PC-3 (cell line): ENCODE measurements at regions not wholly inside any gene's neighbourhood (a gene's known extent, or its start where the extent isn't known, plus 50 kb on each side); places are given as distances from the start of the nearest gene placed in this dataset.

Experiments
- ATAC-seq: fragments of 200-7000 bp; cut with Tn5 transposase; 2 replicates; pipeline ENCODE4 v1.9.1; 2020; ENCODE audit warnings: mild to moderate bottlenecking, moderate library complexity
- BruUV-seq: library from RNA; stranded (reverse); fragments of 400-500 nt; replicated peaks from 2 replicates; lab custom pipeline; 2021; lab: Mats Ljungman, UMichigan
- CTCF ChIA-PET: fragments of 300-600 bp; sonication (Branson Sonifier 250); formaldehyde crosslinking; loops from one replicate; lab custom pipeline; 2022; ENCODE audit warnings: antibody characterized with exemption; lab: Charles Lee
- POLR2A ChIA-PET: fragments of 300-600 bp; sonication (Branson Sonifier 250); formaldehyde crosslinking; loops from one replicate; lab custom pipeline; 2022; ENCODE audit warnings: antibody characterized with exemption; ENCODE audit not compliant: unreplicated experiment; lab: Charles Lee
- DNase-seq: peaks from one replicate; pipeline ENCODE4 v3.0.0-alpha.2; 2015
- H2AFZ ChIP-seq: fragments of 300-600 bp; sonication (generic); 2 replicates; pipeline ENCODE4 v1.6.0; 2016; ENCODE audit warnings: antibody characterized with exemption, low read length
- H3F3A ChIP-seq: fragments of 300-600 bp; sonication (generic); one replicate; pipeline ENCODE4 v1.6.0; 2017; ENCODE audit warnings: antibody characterized with exemption, low read length, control low read depth, mild to moderate bottlenecking; ENCODE audit not compliant: unreplicated experiment
- H3K27ac ChIP-seq: fragments of 300-600 bp; sonication (generic); 2 replicates; pipeline ENCODE4 v1.5.1; 2016; ENCODE audit warnings: mild to moderate bottlenecking, low read length
- H3K27me3 ChIP-seq: fragments of 300-600 bp; sonication (generic); 2 replicates; pipeline ENCODE4 v1.6.1; 2016; ENCODE audit warnings: low read length, mixed read lengths
- H3K36me3 ChIP-seq: fragments of 300-600 bp; sonication (generic); 2 replicates; pipeline ENCODE4 v1.6.1; 2016; ENCODE audit warnings: low read depth, mixed run types, low read length, mixed read lengths
- H3K4me1 ChIP-seq: fragments of 300-600 bp; sonication (generic); 2 replicates; pipeline ENCODE4 v1.5.1; 2016; ENCODE audit warnings: low read length; ENCODE audit not compliant: insufficient read depth
- H3K4me2 ChIP-seq: fragments of 300-600 bp; sonication (generic); 2 replicates; pipeline ENCODE4 v1.6.0; 2016; ENCODE audit warnings: low read length
- H3K4me3 ChIP-seq: fragments of 300-600 bp; sonication (generic); 2 replicates; pipeline ENCODE4 v1.5.1; 2016; ENCODE audit warnings: mild to moderate bottlenecking, low read length, mixed read lengths
- H3K79me2 ChIP-seq: fragments of 300-600 bp; sonication (generic); 2 replicates; pipeline ENCODE4 v1.6.1; 2017; ENCODE audit warnings: low read length, mixed read lengths
- H3K9ac ChIP-seq: fragments of 300-600 bp; sonication (generic); 2 replicates; pipeline ENCODE4 v1.6.0; 2016; ENCODE audit warnings: mild to moderate bottlenecking, low read length
- H3K9me2 ChIP-seq: fragments of 300-600 bp; sonication (generic); replicated peaks from 2 replicates; pipeline ENCODE4 v1.6.1; 2016; ENCODE audit warnings: mixed run types, low read length, mixed read lengths
- H3K9me3 ChIP-seq: fragments of 300-600 bp; sonication (generic); 2 replicates; pipeline ENCODE4 v1.6.1; 2016; ENCODE audit warnings: low read length, mixed read lengths
- H4K20me1 ChIP-seq: fragments of 300-600 bp; sonication (generic); 2 replicates; pipeline ENCODE4 v1.6.1; 2016; ENCODE audit warnings: low read length, mixed read lengths
- EZH2 ChIP-seq: fragments of 300-600 bp; sonication (generic); IDR thresholded peaks from one replicate; pipeline ENCODE4 v1.6.1; 2017; ENCODE audit warnings: antibody characterized with exemption, mild to moderate bottlenecking, low read length; ENCODE audit not compliant: unreplicated experiment
- EZH2phosphoT487 ChIP-seq: fragments of 300-600 bp; sonication (generic); IDR thresholded peaks from 2 replicates; pipeline ENCODE4 v1.6.1; 2018; ENCODE audit warnings: mild to moderate bottlenecking, antibody characterized with exemption, low read length, borderline replicate concordance
- intact Hi-C: fragments of 100-400 bp; cut with micrococcal nuclease; formaldehyde crosslinking; loops from 2 replicates; pipeline ENCODE4 v1.9.0; 2023
- TF ChIP-seq, protein P1 (sequence below): fragments of 300-600 bp; sonication (generic); conservative IDR thresholded peaks from 2 replicates; pipeline ENCODE4 v1.5.1; 2017; ENCODE audit warnings: antibody characterized with exemption, low read depth, mild to moderate bottlenecking, low read length

DNA sequence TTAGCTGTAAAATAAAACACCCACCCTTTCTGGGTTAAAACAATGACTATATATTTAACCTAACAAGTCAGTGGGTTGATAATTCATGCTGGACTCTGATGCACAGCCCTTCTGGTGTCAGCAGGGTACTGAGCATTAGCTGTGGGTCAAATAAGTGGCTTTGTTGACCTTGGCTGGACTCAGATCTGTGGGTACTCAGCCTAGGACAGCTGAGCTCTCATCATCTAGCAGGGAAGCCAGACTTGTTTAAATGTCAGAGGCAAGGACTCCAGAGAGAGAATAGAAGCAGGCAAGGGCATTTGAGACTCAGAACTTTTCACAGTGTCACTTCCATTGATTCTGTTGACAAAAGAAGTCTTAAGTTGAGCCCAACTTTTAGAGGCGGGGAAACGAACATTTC, 1063.8 kb upstream of the CDH8 start:
- no peaks in the 10 kb centered on the region for H3K9me2 ChIP-seq
- H3K4me2 ChIP-seq = no peak overlapping the region
- ChIA-PET CTCF (no interaction called here), POLR2A (no interaction called here)
- H3K4me1 ChIP-seq = no peaks in the 10 kb centered on the region
- no peaks in the 10 kb centered on the region for H4K20me1 ChIP-seq
- no peaks in the 10 kb centered on the region for H3K27me3 ChIP-seq
- no peaks in the 10 kb centered on the region for H3K36me3 ChIP-seq
- no peak overlapping the region for H3K9ac ChIP-seq
- H3K79me2 ChIP-seq = no peaks in the 10 kb centered on the region
- DNase-seq (no peak), ATAC-seq (no peak)
- no peak overlapping the region for H2AFZ ChIP-seq
- H3K27ac ChIP-seq = no peak overlapping the region
- H3F3A ChIP-seq = no peaks in the 10 kb centered on the region
- BruUV-seq = no TSS peak
- no peaks in the 10 kb centered on the region for H3K9me3 ChIP-seq
- TF ChIP-seq EZH2phosphoT487 = no peak
- TF ChIP-seq EZH2 = no peak
- TF ChIP-seq, protein P1, sequence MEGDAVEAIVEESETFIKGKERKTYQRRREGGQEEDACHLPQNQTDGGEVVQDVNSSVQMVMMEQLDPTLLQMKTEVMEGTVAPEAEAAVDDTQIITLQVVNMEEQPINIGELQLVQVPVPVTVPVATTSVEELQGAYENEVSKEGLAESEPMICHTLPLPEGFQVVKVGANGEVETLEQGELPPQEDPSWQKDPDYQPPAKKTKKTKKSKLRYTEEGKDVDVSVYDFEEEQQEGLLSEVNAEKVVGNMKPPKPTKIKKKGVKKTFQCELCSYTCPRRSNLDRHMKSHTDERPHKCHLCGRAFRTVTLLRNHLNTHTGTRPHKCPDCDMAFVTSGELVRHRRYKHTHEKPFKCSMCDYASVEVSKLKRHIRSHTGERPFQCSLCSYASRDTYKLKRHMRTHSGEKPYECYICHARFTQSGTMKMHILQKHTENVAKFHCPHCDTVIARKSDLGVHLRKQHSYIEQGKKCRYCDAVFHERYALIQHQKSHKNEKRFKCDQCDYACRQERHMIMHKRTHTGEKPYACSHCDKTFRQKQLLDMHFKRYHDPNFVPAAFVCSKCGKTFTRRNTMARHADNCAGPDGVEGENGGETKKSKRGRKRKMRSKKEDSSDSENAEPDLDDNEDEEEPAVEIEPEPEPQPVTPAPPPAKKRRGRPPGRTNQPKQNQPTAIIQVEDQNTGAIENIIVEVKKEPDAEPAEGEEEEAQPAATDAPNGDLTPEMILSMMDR = no peak
- intact Hi-C loops = no loop called here
- no peak overlapping the region for H3K4me3 ChIP-seq

DNA sequence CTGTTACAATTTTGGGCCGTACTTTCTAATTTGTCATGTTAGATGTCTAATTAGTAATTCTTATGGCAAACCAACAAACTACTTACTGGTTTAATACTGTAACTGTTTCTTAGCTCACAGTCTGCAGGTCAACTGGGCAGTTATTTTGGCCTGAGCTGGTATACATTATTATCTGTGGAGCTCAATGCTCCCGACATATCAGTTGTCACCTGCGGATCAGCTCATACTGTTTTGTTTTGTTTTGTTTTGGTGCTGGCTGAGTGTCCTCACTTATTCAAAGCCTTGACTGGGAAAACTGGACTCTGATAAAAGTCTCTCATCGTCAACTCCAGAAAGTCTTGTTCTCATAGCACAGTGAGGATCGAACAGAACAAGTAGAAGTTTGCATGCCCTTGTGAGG, 1060.6 kb upstream of the CDH8 start:
- no TSS peak for BruUV-seq
- TF ChIP-seq, protein P1 = no peak
- no peak for TF ChIP-seq EZH2
- no peak for TF ChIP-seq EZH2phosphoT487
- H3K27ac ChIP-seq = no peak overlapping the region
- no peaks in the 10 kb centered on the region for H4K20me1 ChIP-seq
- H3K9ac ChIP-seq = no peak overlapping the region
- no peak for ATAC-seq
- no peaks in the 10 kb centered on the region for H3K79me2 ChIP-seq
- no peak overlapping the region for H2AFZ ChIP-seq
- H3K27me3 ChIP-seq = no peaks in the 10 kb centered on the region
- no peak overlapping the region for H3K4me3 ChIP-seq
- no peaks in the 10 kb centered on the region for H3K36me3 ChIP-seq
- ChIA-PET CTCF (no interaction called here), POLR2A (no interaction called here)
- intact Hi-C loops = no loop called here
- no peak for DNase-seq
- no peak overlapping the region for H3K4me2 ChIP-seq
- no peaks in the 10 kb centered on the region for H3K9me2 ChIP-seq
- H3K9me3 ChIP-seq = no peaks in the 10 kb centered on the region
- H3F3A ChIP-seq = no peaks in the 10 kb centered on the region
- H3K4me1 ChIP-seq = no peaks in the 10 kb centered on the region

DNA sequence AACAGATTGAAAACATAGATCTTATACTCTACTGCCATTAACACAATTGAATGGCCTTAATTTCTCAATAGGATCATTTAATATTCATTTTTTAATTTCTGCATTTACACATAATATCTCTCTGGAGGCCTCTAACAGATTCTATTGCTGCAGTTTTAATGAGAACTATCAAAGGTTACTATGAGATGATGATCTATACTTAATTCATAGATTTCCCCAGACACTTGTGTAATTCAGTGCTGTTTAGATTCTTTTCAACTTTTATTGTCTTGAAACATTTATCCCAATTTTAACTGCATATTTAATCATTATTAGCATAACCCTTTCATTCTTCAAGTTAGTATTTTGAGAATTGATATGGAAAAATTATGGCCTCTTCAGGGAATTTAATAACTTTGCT, 1056.5 kb upstream of the CDH8 start:
- Histone ChIP-seq H3K9ac (no peak overlapping the region), H3K36me3 (no peaks in the 10 kb centered on the region), H3K27ac (no peak overlapping the region), H3K9me3 (no peaks in the 10 kb centered on the region; the same call in 1 of the 2 replicates), H3K27me3 (no peaks in the 10 kb centered on the region), H4K20me1 (no peaks in the 10 kb centered on the region), H3K9me2 (no peaks in the 10 kb centered on the region), H3K4me1 (no peaks in the 10 kb centered on the region), H3K4me3 (no peak overlapping the region), H2AFZ (no peak overlapping the region), H3K4me2 (no peak overlapping the region), H3F3A (no peaks in the 10 kb centered on the region), H3K79me2 (no peaks in the 10 kb centered on the region)
- DNase-seq (no peak), ATAC-seq (no peak)
- no TSS peak for BruUV-seq
- TF ChIP-seq, protein P1 = no peak
- no peak for TF ChIP-seq EZH2phosphoT487
- no peak for TF ChIP-seq EZH2
- POLR2A ChIA-PET = no interaction called here
- intact Hi-C loops = no loop called here
- CTCF ChIA-PET = no interaction called here
